Left lung (tissue), 4 donors: ENCODE measurements at regions not wholly inside any gene's neighbourhood (a gene's known extent, or its start where the extent isn't known, plus 50 kb on each side); places are given as distances from the start of the nearest gene placed in this dataset.
A peak's percentile ranks its signal among the peaks of the same experiment; 100 is the strongest.

ENCODE experiments used
- ATAC-seq: fragments of 200-7000 bp; cut with Tn5 transposase; one replicate; pipeline ENCODE4 v1.9.1; 2020; ENCODE audit warnings: moderate library complexity
- DNase-seq, 4 donors: peaks; one replicate each; pipeline ENCODE4 v3.0.0-alpha.2; 2013 to 2020
- H3K27ac ChIP-seq, 2 donors: fragments of 200-600 bp; sonication (generic) in 1 of 2; one replicate each; pipeline versions ENCODE4 v1.5.0 to v1.8.0; 2020 to 2021
- H3K27me3 ChIP-seq, 2 donors: fragments of 200-600 bp; sonication (generic) in 1 of 2; one replicate each; pipeline versions ENCODE4 v1.5.0 to v1.8.0; 2020 to 2021
- H3K36me3 ChIP-seq, 2 donors: fragments of 200-600 bp; sonication (generic) in 1 of 2; one replicate each; pipeline versions ENCODE4 v1.5.0 to v1.8.0; 2020 to 2021
- H3K4me1 ChIP-seq, 2 donors: fragments of 200-600 bp; one replicate each; pipeline ENCODE4 v1.8.0; 2021
- H3K4me3 ChIP-seq, 2 donors: fragments of 200-600 bp; sonication (generic) in 1 of 2; one replicate each; pipeline versions ENCODE4 v1.5.0 to v1.8.0; 2020 to 2021; ENCODE audit warnings: mild to moderate bottlenecking in 1 of 2
- H3K9me3 ChIP-seq, 2 donors: fragments of 200-600 bp; sonication (generic) in 1 of 2; one replicate each; pipeline versions ENCODE4 v1.5.0 to v1.8.0; 2020 to 2021
- CTCF ChIP-seq, 2 donors: fragments of 200-600 bp; sonication (generic) in 1 of 2; IDR thresholded peaks; one replicate each; pipeline versions ENCODE4 v1.5.0 to v1.8.0; 2021; ENCODE audit warnings: antibody characterized with exemption in 2 of 2
- intact Hi-C, 2 donors: fragments of 100-400 bp; cut with DNase I; formaldehyde crosslinking; loops; one replicate each; pipeline versions ENCODE4 v1.11.2 to v1.14.2; 2022
- donor health status: DM: no; HTN: yes; CAD: no.
- donor health status: DM: no; HTN: no; CAD: no.

- no peak for TF ChIP-seq CTCF (IDR thresholded peaks at IDR 0.05)
- no peak for DNase-seq
- Histone ChIP-seq H3K27ac (no peak overlapping the region), H3K36me3 (no peaks in the 10 kb centered on the region), H3K9me3 (no peaks in the 10 kb centered on the region), H3K4me1 (no peaks in the 10 kb centered on the region), H3K27me3 (no peaks in the 10 kb centered on the region), H3K4me3 (no peak overlapping the region)
- ATAC-seq = no peak
- intact Hi-C loops = no loop called here
Measured at GRCh38 chrX:88603237-88603636, 143.8 kb upstream of the CPXCR1 start.

GRCh38 chrX:88604433-88605221, 142.4 kb upstream of the CPXCR1 start:
- Histone ChIP-seq H3K4me3 (no peak overlapping the region), H3K27ac (no peak overlapping the region), H3K27me3 (no peaks in the 10 kb centered on the region), H3K9me3 (no peaks in the 10 kb centered on the region), H3K36me3 (no peaks in the 10 kb centered on the region), H3K4me1 (no peaks in the 10 kb centered on the region)
- TF ChIP-seq CTCF (IDR thresholded peaks at IDR 0.05) = no peak
- intact Hi-C loops = no loop called here
- DNase-seq (no peak), ATAC-seq (no peak)

GRCh38 chrX:88605222-88605583, 141.8 kb upstream of the CPXCR1 start:
- TF ChIP-seq CTCF (IDR thresholded peaks at IDR 0.05) = no peak
- Histone ChIP-seq H3K36me3 (no peaks in the 10 kb centered on the region), H3K27ac (no peak overlapping the region), H3K4me1 (no peaks in the 10 kb centered on the region), H3K4me3 (no peak overlapping the region), H3K9me3 (no peaks in the 10 kb centered on the region), H3K27me3 (no peaks in the 10 kb centered on the region)
- intact Hi-C loops = no loop called here
- ATAC-seq (no peak), DNase-seq (no peak)

- ATAC-seq (no peak), DNase-seq (no peak)
- no peaks in the 10 kb centered on the region for H3K4me1 ChIP-seq
- no peak overlapping the region for H3K27ac ChIP-seq
- H3K27me3 ChIP-seq = no peaks in the 10 kb centered on the region
- H3K9me3 ChIP-seq = no peaks in the 10 kb centered on the region
- H3K36me3 ChIP-seq = no peaks in the 10 kb centered on the region
- intact Hi-C loops = no loop called here
- no peak overlapping the region for H3K4me3 ChIP-seq
- TF ChIP-seq CTCF (IDR thresholded peaks at IDR 0.05) = no peak
Measured at GRCh38 chrX:88612870-88613329, 134.1 kb upstream of the CPXCR1 start.

- no peaks in the 10 kb centered on the region for H3K9me3 ChIP-seq
- intact Hi-C loops = no loop called here
- DNase-seq (peak in 2 of 4 donors; percentile 4 to 10), ATAC-seq (no peak)
- TF ChIP-seq CTCF (IDR thresholded peaks at IDR 0.05) = no peak
- H3K36me3 ChIP-seq = no peaks in the 10 kb centered on the region
- no peaks in the 10 kb centered on the region for H3K4me1 ChIP-seq
- H3K27ac ChIP-seq = no peak overlapping the region
- no peaks in the 10 kb centered on the region for H3K27me3 ChIP-seq
- H3K4me3 ChIP-seq = no peak overlapping the region
Measured at GRCh38 chrX:88613338-88613737, 133.7 kb upstream of the CPXCR1 start.
